ENCODE measurements at regions not wholly inside any gene's neighbourhood (a gene's known extent, or its start where the extent isn't known, plus 50 kb on each side); places are given as distances from the start of the nearest gene placed in this dataset.

GRCh38 chrX:115399306-115399705 lies 109.8 kb downstream of the LUZP4 start:
- CTCF ChIA-PET = no interaction called here
- no peak for TF ChIP-seq CTCF (conservative IDR thresholded peaks at IDR 0.05; ENCODE audit: low read depth)
- no peak for DNase-seq (ENCODE audit: low spot score)
- no peak overlapping the region for H3K27ac ChIP-seq
- POLR2A ChIA-PET (ENCODE audit: low non-redundant PET) = no interaction called here

GRCh38 chrX:115400960-115401359 lies 111.4 kb downstream of the LUZP4 start:
- CTCF ChIA-PET = no interaction called here
- no peak overlapping the region for H3K27ac ChIP-seq
- POLR2A ChIA-PET (ENCODE audit: low non-redundant PET) = no interaction called here
- TF ChIP-seq CTCF (conservative IDR thresholded peaks at IDR 0.05; ENCODE audit: low read depth) = no peak
- DNase-seq (ENCODE audit: low spot score) = no peak

- H3K27ac ChIP-seq = no peak overlapping the region
- POLR2A ChIA-PET (ENCODE audit: low non-redundant PET) = no interaction called here
- CTCF ChIA-PET = no interaction called here
- DNase-seq (ENCODE audit: low spot score) = no peak
- no peak for TF ChIP-seq CTCF (conservative IDR thresholded peaks at IDR 0.05; ENCODE audit: low read depth)
These were observed 112.8 kb downstream of the LUZP4 start for GRCh38 chrX:115402299-115402698.

- DNase-seq (ENCODE audit: low spot score) = no peak
- POLR2A ChIA-PET (ENCODE audit: low non-redundant PET) = no interaction called here
- TF ChIP-seq CTCF (conservative IDR thresholded peaks at IDR 0.05; ENCODE audit: low read depth) = no peak
- no peak overlapping the region for H3K27ac ChIP-seq
- CTCF ChIA-PET = no interaction called here
These were observed 119.4 kb downstream of the LUZP4 start for GRCh38 chrX:115408771-115409400.

GRCh38 chrX:115409551-115409950 lies 120.0 kb downstream of the LUZP4 start:
- TF ChIP-seq CTCF (conservative IDR thresholded peaks at IDR 0.05; ENCODE audit: low read depth) = no peak
- CTCF ChIA-PET = no interaction called here
- POLR2A ChIA-PET (ENCODE audit: low non-redundant PET) = no interaction called here
- H3K27ac ChIP-seq = no peak overlapping the region
- no peak for DNase-seq (ENCODE audit: low spot score)

GRCh38 chrX:115410731-115411428 lies 121.4 kb downstream of the LUZP4 start:
- POLR2A ChIA-PET (ENCODE audit: low non-redundant PET) = no interaction called here
- TF ChIP-seq CTCF (conservative IDR thresholded peaks at IDR 0.05; ENCODE audit: low read depth) = no peak
- CTCF ChIA-PET = interaction anchor here (0.6 kb wide), 1 partner anchor 45 kb away, joined by 3 read pairs; no protein-coding TSS in a partner anchor
- DNase-seq (ENCODE audit: low spot score) = no peak
- H3K27ac ChIP-seq = no peak overlapping the region
